ENCODE measurements at regions not wholly inside any gene's neighbourhood (a gene's known extent, or its start where the extent isn't known, plus 50 kb on each side); places are given as distances from the start of the nearest gene placed in this dataset.

DNA sequence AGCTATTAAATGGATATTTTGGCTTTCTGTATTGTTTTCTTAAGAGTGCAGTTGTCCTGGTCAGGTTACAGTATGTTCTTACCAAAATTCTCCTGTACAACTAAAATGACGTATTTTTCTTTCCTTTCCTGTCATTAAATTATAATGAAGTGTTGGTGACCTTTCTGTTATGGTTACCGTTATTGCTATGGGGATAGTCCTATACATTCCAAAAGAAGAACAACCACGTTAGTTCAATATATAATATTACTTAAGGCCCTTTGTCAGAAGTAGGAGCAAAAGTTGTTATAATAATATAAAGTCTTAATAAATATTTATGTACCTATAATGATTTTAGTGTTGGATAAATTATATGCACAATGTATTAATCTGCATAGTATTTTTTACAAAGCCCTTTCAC, 82.4 kb upstream of the NREP start:
- Histone ChIP-seq H3K4me1 (replicated peaks) (no peaks in the 10 kb centered on the region), H3K9me3 (no peaks in the 10 kb centered on the region), H3K4me3 (no peak overlapping the region), H3K27ac (no peak overlapping the region), H3K36me3 (no peaks in the 10 kb centered on the region), H3K27me3 (replicated peaks; ENCODE audit: insufficient read depth) (no peaks in the 10 kb centered on the region)
- 53% methylated on average over 3 of the region's 3 CpGs for WGBS
- intact Hi-C loops (cut with DNase I): no loop called here
- DNase-seq (ENCODE audit: low spot score): no peak
- no peak for TF ChIP-seq POLR2AphosphoS5 (IDR thresholded peaks at IDR 0.05)

DNA sequence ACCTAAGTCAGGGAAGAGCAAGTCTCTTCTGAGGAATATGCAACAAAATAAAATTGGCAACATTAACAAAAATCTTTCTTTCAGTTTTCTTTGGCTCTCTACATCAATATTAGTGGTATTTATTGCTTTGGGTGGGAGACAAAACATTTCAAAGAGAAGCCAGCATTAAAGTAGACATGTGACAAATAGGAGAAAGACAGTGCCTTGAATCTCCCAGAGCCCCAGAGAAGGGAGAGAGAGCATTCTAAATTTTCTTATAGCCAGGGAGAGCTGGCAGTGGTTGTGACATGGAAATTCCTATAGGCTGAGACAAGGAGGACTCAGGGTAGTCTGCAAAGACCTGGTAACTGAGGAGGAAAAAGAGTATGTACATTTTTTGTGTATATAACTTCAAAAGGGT, 79.4 kb upstream of the NREP start:
- Histone ChIP-seq H3K9me3 (no peaks in the 10 kb centered on the region), H3K4me3 (no peak overlapping the region), H3K27me3 (replicated peaks; ENCODE audit: insufficient read depth) (no peaks in the 10 kb centered on the region), H3K36me3 (no peaks in the 10 kb centered on the region), H3K4me1 (replicated peaks) (no peaks in the 10 kb centered on the region), H3K27ac (no peak overlapping the region)
- intact Hi-C loops (cut with DNase I): no loop called here
- no peak for DNase-seq (ENCODE audit: low spot score)
- TF ChIP-seq POLR2AphosphoS5 (IDR thresholded peaks at IDR 0.05): no peak
- TF ChIP-seq POLR2A (IDR thresholded peaks at IDR 0.05): no peak
- TF ChIP-seq, protein P1, sequence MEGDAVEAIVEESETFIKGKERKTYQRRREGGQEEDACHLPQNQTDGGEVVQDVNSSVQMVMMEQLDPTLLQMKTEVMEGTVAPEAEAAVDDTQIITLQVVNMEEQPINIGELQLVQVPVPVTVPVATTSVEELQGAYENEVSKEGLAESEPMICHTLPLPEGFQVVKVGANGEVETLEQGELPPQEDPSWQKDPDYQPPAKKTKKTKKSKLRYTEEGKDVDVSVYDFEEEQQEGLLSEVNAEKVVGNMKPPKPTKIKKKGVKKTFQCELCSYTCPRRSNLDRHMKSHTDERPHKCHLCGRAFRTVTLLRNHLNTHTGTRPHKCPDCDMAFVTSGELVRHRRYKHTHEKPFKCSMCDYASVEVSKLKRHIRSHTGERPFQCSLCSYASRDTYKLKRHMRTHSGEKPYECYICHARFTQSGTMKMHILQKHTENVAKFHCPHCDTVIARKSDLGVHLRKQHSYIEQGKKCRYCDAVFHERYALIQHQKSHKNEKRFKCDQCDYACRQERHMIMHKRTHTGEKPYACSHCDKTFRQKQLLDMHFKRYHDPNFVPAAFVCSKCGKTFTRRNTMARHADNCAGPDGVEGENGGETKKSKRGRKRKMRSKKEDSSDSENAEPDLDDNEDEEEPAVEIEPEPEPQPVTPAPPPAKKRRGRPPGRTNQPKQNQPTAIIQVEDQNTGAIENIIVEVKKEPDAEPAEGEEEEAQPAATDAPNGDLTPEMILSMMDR (IDR thresholded peaks at IDR 0.05): no peak

DNA sequence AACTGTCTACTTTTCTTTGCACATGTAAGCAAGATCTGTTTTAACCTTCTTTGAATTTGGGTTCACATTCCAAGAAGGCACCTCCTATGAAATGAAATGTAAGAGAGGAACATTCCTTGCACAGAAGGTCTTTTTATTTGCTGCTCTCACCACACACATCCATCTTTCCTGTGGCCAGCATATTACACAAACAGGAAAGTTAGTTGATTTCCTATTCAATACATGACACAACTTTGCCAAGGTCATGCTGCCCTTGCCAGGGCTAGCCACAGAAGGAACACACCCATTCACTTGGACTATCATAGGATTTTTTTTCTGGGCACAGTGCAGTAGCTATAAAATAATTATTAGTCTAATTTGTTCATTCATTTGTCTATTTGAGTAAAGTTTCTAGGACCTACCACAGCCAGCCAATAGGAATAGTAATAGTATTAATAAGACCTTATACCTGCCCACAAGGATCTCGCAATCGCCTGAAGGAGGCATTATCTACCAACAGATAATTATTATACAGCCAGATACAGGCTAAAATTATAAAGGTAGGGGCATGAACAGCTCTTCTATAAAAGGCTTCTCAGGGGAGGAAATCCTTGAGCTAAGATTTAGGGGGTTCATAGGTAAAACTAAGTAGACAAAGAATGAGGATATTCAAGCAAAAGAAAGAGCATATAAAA, 78.1 kb upstream of the NREP start:
- TF ChIP-seq POLR2AphosphoS5 (IDR thresholded peaks at IDR 0.05) (no peak), POLR2A (IDR thresholded peaks at IDR 0.05) (no peak)
- TF ChIP-seq, protein P1 (IDR thresholded peaks at IDR 0.05): no peak
- H3K27ac ChIP-seq: no peak overlapping the region
- WGBS: 97% methylated on average over 2 of the region's 2 CpGs
- DNase-seq (ENCODE audit: low spot score): no peak
- no peaks in the 10 kb centered on the region for H3K36me3 ChIP-seq
- H3K4me1 ChIP-seq (replicated peaks): no peaks in the 10 kb centered on the region
- intact Hi-C loops (cut with DNase I): no loop called here
- H3K9me3 ChIP-seq: no peaks in the 10 kb centered on the region
- H3K27me3 ChIP-seq (replicated peaks; ENCODE audit: insufficient read depth): no peaks in the 10 kb centered on the region
- H3K4me3 ChIP-seq: no peak overlapping the region

DNA sequence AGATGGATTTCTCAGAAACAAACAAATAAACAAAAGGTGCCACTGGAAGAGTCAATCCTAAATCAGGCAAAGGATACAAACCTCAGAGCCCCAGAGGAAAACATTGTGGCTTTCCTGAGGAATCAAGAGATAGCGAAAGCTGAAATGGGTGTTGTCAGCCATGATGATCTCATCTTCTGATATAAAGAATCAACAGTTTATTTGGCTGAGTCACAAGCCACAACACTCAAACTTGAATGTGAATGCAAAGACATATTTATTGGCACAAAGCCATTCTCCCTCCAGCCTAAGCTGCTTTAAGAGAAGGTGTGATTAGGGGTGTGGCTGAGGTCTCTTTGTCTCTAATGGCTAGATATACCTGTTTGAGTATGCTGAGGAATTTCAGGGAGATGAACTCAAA, 73.3 kb upstream of the NREP start:
- H3K4me1 ChIP-seq (replicated peaks): no peaks in the 10 kb centered on the region
- DNase-seq (ENCODE audit: low spot score): no peak
- WGBS: 84% methylated on average over 1 of the region's 1 CpG
- H3K4me3 ChIP-seq: no peak overlapping the region
- no peak overlapping the region for H3K27ac ChIP-seq
- H3K36me3 ChIP-seq: no peaks in the 10 kb centered on the region
- no peak for TF ChIP-seq POLR2A (IDR thresholded peaks at IDR 0.05)
- TF ChIP-seq, protein P1 (IDR thresholded peaks at IDR 0.05): no peak
- TF ChIP-seq POLR2AphosphoS5 (IDR thresholded peaks at IDR 0.05): no peak
- intact Hi-C loops (cut with DNase I): no loop called here
- H3K9me3 ChIP-seq: no peaks in the 10 kb centered on the region
- H3K27me3 ChIP-seq (replicated peaks; ENCODE audit: insufficient read depth): no peaks in the 10 kb centered on the region

DNA sequence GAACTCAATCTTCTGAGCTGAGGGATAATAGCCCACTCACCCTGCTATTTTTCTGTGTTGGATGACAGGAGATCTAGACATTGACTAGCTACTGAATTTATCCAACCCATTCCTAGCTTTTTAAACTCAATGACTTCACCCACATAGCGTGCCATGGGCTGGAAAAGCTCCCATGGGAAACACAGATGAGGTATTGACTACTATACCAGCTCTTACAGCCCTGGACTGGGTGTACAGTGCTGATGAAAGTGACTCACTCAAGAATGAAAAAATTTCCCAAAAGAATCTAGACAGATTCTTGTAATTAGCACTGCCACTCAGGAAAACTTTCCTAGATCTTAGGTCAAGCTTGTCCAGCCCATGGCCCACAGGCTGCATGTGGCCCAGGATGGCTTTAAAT, 72.7 kb upstream of the NREP start:
- Histone ChIP-seq H3K27me3 (replicated peaks; ENCODE audit: insufficient read depth) (no peaks in the 10 kb centered on the region), H3K4me3 (no peak overlapping the region), H3K9me3 (no peaks in the 10 kb centered on the region), H3K27ac (no peak overlapping the region), H3K4me1 (replicated peaks) (no peaks in the 10 kb centered on the region), H3K36me3 (no peaks in the 10 kb centered on the region)
- WGBS: 96% methylated on average over 1 of the region's 1 CpG
- intact Hi-C loops (cut with DNase I): no loop called here
- DNase-seq (ENCODE audit: low spot score): no peak
- no peak for TF ChIP-seq POLR2AphosphoS5 (IDR thresholded peaks at IDR 0.05)
- no peak for TF ChIP-seq POLR2A (IDR thresholded peaks at IDR 0.05)
- TF ChIP-seq, protein P1 (IDR thresholded peaks at IDR 0.05): no peak

Measured in prostate gland (tissue), 2 donors.